Lower lobe of right lung (tissue), 2 donors: ENCODE measurements at regions not wholly inside any gene's neighbourhood (a gene's known extent, or its start where the extent isn't known, plus 50 kb on each side); places are given as distances from the start of the nearest gene placed in this dataset.
"Not testable (repeated sequence)": the region's sequence is repeated elsewhere in the genome, so short reads cannot be mapped to it uniquely, and the experiment has no call there.

ENCODE experiments used
- ATAC-seq, 2 donors: fragments of 200-7000 bp; cut with Tn5 transposase; one replicate each; pipeline ENCODE4 v1.9.1; 2020 to 2022; ENCODE audit warnings: mild to moderate bottlenecking in 2 of 2, moderate library complexity in 2 of 2
- DNase-seq: peaks from one replicate; pipeline ENCODE4 v3.0.0-alpha.2; 2020
- H3K27ac ChIP-seq: fragments of 200-600 bp; one replicate; pipeline ENCODE4 v1.8.0; 2022
- H3K27me3 ChIP-seq: fragments of 200-600 bp; one replicate; pipeline ENCODE4 v1.8.0; 2022; ENCODE audit warnings: low read depth
- H3K36me3 ChIP-seq: fragments of 200-600 bp; one replicate; pipeline ENCODE4 v1.8.0; 2022; ENCODE audit warnings: mild to moderate bottlenecking
- H3K4me1 ChIP-seq: fragments of 200-600 bp; one replicate; pipeline ENCODE4 v1.8.0; 2022
- H3K4me3 ChIP-seq: fragments of 200-600 bp; one replicate; pipeline ENCODE4 v1.8.0; 2022; ENCODE audit warnings: mild to moderate bottlenecking
- H3K9me3 ChIP-seq: fragments of 200-600 bp; one replicate; pipeline ENCODE4 v1.8.0; 2022
- intact Hi-C: fragments of 100-400 bp; cut with DNase I; formaldehyde crosslinking; loops from one replicate; pipeline ENCODE4 v1.11.0; 2022
- TF ChIP-seq, protein P1 (sequence below): fragments of 200-600 bp; IDR thresholded peaks from one replicate; pipeline ENCODE4 v1.8.0; 2022; ENCODE audit warnings: antibody characterized with exemption, mild to moderate bottlenecking
- donor health status: DM: no; HTN: yes; CAD: no; lungs with severe emphysema.

DNA sequence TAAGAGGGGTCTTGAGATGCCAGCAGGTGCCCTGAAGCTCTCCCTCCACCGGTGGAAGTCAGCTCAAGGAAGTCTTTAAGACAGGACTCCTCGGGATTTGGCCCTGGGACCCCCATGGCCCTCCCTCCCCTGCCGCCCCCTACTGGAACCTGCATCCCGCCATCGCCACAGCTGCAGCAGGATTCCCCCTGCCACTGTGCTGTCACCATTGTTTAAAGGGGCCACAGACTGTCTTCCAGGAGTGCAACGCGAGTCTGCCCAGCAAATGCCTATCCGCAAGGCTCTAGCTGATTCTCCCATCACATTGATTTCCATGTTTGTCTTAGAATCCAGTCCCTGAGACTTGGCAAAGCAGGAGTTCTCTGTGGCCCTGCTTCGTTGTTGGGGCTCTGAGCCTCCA, 770.8 kb upstream of the ALG10B start:
- ATAC-seq (no peak), DNase-seq (no peak)
- intact Hi-C loops: no loop called here
- H3K4me3 ChIP-seq: no peak overlapping the region
- H3K9me3 ChIP-seq: no peaks in the 10 kb centered on the region
- H3K4me1 ChIP-seq: no peaks in the 10 kb centered on the region
- TF ChIP-seq, protein P1, sequence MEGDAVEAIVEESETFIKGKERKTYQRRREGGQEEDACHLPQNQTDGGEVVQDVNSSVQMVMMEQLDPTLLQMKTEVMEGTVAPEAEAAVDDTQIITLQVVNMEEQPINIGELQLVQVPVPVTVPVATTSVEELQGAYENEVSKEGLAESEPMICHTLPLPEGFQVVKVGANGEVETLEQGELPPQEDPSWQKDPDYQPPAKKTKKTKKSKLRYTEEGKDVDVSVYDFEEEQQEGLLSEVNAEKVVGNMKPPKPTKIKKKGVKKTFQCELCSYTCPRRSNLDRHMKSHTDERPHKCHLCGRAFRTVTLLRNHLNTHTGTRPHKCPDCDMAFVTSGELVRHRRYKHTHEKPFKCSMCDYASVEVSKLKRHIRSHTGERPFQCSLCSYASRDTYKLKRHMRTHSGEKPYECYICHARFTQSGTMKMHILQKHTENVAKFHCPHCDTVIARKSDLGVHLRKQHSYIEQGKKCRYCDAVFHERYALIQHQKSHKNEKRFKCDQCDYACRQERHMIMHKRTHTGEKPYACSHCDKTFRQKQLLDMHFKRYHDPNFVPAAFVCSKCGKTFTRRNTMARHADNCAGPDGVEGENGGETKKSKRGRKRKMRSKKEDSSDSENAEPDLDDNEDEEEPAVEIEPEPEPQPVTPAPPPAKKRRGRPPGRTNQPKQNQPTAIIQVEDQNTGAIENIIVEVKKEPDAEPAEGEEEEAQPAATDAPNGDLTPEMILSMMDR: no peak
- H3K27ac ChIP-seq: no peak overlapping the region
- no peaks in the 10 kb centered on the region for H3K27me3 ChIP-seq
- H3K36me3 ChIP-seq: no peaks in the 10 kb centered on the region

DNA sequence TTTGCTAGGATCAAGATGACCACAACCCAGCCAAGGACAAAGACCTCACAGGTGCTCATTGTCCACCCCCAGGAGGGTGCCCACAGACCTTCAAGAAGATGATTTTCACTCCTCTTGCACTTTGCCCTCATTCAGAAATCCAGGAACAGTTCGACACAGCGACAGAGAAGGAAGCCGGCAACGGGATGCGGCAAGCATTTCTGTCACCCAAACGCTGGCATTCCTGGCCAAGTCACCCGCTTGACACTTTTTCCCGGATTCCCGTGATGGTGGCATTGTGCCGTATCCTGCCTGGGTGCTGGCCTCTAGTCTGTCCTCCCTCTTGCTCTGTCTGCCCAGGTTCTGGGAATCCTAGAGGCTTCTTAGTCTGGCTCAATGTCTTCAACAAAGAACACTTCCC, 770.4 kb upstream of the ALG10B start:
- no peaks in the 10 kb centered on the region for H3K4me1 ChIP-seq
- H3K36me3 ChIP-seq: no peaks in the 10 kb centered on the region
- DNase-seq (no peak), ATAC-seq (no peak)
- intact Hi-C loops: no loop called here
- TF ChIP-seq, protein P1: no peak
- no peaks in the 10 kb centered on the region for H3K9me3 ChIP-seq
- H3K27me3 ChIP-seq: no peaks in the 10 kb centered on the region
- no peak overlapping the region for H3K4me3 ChIP-seq
- no peak overlapping the region for H3K27ac ChIP-seq

DNA sequence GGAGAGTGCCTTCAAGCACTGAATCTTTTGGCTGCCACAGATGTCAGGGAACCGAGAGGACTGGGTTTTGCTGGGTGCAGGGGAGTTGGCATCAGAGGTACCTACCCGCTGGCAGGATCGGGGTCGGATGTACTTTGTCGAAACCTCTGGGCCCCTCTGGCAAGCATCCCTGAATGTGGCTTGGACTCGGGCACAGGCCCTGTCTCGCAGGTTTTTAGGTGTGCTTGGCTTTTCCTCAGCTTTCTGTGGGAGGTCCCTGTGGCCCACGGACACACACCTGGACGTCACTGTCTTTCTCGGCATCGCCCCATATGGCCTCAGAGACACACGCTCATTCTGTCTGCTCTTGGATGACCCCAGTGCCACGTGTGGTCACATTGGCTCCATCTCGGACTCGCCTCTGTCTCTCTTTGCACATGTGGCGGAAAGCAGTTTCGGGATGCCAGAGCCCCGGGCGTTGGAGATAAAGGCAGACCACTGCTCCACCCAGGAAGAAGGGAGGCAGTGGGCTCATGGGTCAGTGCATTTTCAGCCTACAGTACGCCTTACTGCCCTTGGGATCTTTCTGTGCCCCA, 769.6 kb upstream of the ALG10B start:
- intact Hi-C loops: no loop called here
- ATAC-seq (no peak), DNase-seq (no peak)
- no peak overlapping the region for H3K4me3 ChIP-seq
- TF ChIP-seq, protein P1: no peak
- H3K27me3 ChIP-seq: no peaks in the 10 kb centered on the region
- H3K27ac ChIP-seq: no peak overlapping the region
- H3K4me1 ChIP-seq: no peaks in the 10 kb centered on the region
- no peaks in the 10 kb centered on the region for H3K36me3 ChIP-seq
- no peaks in the 10 kb centered on the region for H3K9me3 ChIP-seq

DNA sequence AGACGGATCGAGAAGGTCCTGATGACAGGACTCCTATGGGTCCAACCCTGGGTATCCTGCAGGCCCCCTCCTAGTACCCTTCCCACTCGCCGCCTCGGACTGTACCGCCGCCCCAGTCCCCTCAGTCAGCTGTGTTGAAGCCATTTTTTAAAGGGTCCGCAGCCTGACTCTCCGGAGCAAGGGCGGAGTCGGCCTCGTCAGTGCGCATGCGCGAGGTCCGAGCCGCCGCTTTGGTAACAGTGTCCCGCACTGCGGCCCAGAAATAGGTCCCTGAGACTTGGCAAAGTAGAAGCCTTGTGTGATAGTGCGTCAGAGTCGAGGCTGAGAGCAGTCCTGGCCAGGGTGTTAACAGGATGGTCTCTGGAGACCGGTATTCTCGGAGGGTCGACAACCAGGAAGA, 769.0 kb upstream of the ALG10B start:
- no peaks in the 10 kb centered on the region for H3K36me3 ChIP-seq
- H3K4me1 ChIP-seq: no peaks in the 10 kb centered on the region
- DNase-seq: no peak
- TF ChIP-seq, protein P1: no peak
- peak in 1 of 2 donors; percentile 10 for ATAC-seq
- H3K9me3 ChIP-seq: no peaks in the 10 kb centered on the region
- no peaks in the 10 kb centered on the region for H3K27me3 ChIP-seq
- intact Hi-C loops: no loop called here
- no peak overlapping the region for H3K4me3 ChIP-seq
- H3K27ac ChIP-seq: no peak overlapping the region

DNA sequence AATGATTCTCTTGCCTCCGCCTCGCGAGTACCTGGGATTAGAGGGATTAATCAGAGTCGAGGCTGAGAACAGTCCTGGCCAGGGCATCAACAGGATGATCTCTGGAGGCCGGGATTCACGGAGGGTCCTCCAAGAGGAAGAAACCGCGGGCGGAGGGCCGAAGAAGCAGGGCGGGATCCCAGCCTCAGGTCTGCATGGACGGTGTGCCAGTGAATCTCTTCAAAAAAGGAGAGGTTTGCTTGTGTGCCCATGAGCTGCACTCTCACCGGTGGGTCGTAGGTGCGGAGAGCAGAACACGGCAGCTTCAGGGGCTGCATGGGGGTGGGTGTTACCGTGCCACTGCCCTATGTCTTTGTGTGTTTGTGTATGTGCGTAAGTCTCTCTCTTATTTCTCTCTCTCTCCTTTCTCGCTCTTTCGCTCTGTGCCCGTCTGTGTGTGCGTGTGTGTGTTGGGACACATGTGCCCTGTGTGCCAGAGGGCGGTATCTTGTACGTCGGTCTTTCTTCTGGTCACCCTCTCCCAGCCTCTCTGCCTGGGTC, 768.2 kb upstream of the ALG10B start:
- Histone ChIP-seq H3K4me3 (no peak overlapping the region), H3K27ac (no peak overlapping the region), H3K9me3 (no peaks in the 10 kb centered on the region), H3K27me3 (no peaks in the 10 kb centered on the region), H3K4me1 (no peaks in the 10 kb centered on the region), H3K36me3 (no peaks in the 10 kb centered on the region)
- DNase-seq: no peak
- intact Hi-C loops: no loop called here
- TF ChIP-seq, protein P1: no peak
- no peak for ATAC-seq

DNA sequence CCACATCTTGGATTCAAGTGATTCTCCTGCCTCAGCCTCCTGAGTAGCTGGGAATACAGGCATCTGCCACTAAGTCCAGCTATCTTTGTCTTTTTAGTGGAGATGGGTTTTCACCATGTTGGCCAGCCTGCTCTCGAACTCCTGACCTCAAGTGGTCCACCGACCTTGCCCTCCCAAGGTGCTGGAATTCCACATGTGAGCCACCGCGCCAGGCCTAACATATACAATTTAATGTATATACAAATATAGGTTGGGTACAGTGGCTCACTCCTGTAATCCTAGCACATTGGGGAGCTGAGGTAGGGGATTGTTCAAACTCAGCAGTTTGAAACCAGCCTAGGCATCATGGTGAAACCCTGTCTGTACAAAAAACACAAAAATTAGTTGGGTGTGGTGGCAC, 759.6 kb upstream of the ALG10B start:
- ATAC-seq, H3K4me3 ChIP-seq, DNase-seq, intact Hi-C loops, H3K4me1 ChIP-seq, H3K27ac ChIP-seq, H3K9me3 ChIP-seq, H3K27me3 ChIP-seq, H3K36me3 ChIP-seq: not testable (repeated sequence)
